HEK293 (cell line): ENCODE measurements at regions not wholly inside any gene's neighbourhood (a gene's known extent, or its start where the extent isn't known, plus 50 kb on each side); places are given as distances from the start of the nearest gene placed in this dataset.

ENCODE experiments used
- CTCF ChIA-PET: fragments of 350-600 bp; formaldehyde crosslinking; extraction: SDS; loops from one replicate; lab custom pipeline; 2021; ENCODE audit warnings: antibody characterized with exemption; lab: Yijun Ruan, JAX
- POLR2A ChIA-PET: fragments of 300-600 bp; formaldehyde crosslinking; extraction: SDS; loops from one replicate; lab custom pipeline; 2020; ENCODE audit warnings: antibody characterized with exemption, inconsistent platforms; lab: Yijun Ruan, JAX
- H3K27ac ChIP-seq: fragments of 200-500 bp; sonication (Bioruptor generic); 2 replicates; pipeline ENCODE4 v1.5.1; 2014; ENCODE audit warnings: low read depth, low read length, control low read depth, inconsistent platforms; ENCODE audit errors: extremely low read depth
- H3K36me3 ChIP-seq, 2 experiments: fragments of 200-500 bp in 1 of 2; sonication (Bioruptor generic) in 1 of 2; 1 replicate in 1 of 2; 2 replicates in 1 of 2; pipeline ENCODE4 v1.5.1; 2014 to 2017; ENCODE audit warnings: inconsistent platforms in 2 of 2, low read length in 2 of 2; ENCODE audit not compliant: control insufficient read depth in 2 of 2, insufficient read depth in 1 of 2
- H3K4me1 ChIP-seq: fragments of 200-500 bp; sonication (Bioruptor generic); 2 replicates; pipeline ENCODE4 v1.5.1; 2014; ENCODE audit warnings: mild to moderate bottlenecking, low read length, inconsistent platforms; ENCODE audit not compliant: control insufficient read depth, insufficient read depth
- H3K4me3 ChIP-seq: 2 replicates; pipeline ENCODE4 v1.5.1; 2011; ENCODE audit warnings: low read depth, mild to moderate bottlenecking, control low read depth, low read length, moderate library complexity
- H3K9me3 ChIP-seq: fragments of 200-500 bp; sonication (Bioruptor generic); 2 replicates; pipeline ENCODE4 v1.5.1; 2014; ENCODE audit warnings: low read depth, low read length, inconsistent platforms; ENCODE audit not compliant: control insufficient read depth, insufficient read depth
- KLF10 ChIP-seq: fragments of 450-650 bp; IDR thresholded peaks from 2 replicates; pipeline ENCODE4 v1.5.1; 2018; ENCODE audit warnings: missing biosample characterization, mild to moderate bottlenecking, missing genetic modification characterization
- OSR2 ChIP-seq: fragments of 450-650 bp; formaldehyde crosslinking; IDR thresholded peaks from 2 replicates; pipeline ENCODE4 v1.5.1; 2016; ENCODE audit warnings: missing biosample characterization, missing genetic modification characterization
- RBAK ChIP-seq: fragments of 450-650 bp; formaldehyde crosslinking; IDR thresholded peaks from 2 replicates; pipeline ENCODE4 v1.5.1; 2016; ENCODE audit warnings: missing biosample characterization, missing genetic modification characterization
- SP2 ChIP-seq: fragments of 450-650 bp; formaldehyde crosslinking; IDR thresholded peaks from 2 replicates; pipeline ENCODE4 v1.5.1; 2016; ENCODE audit warnings: missing biosample characterization, missing genetic modification characterization
- WT1 ChIP-seq: fragments of 450-650 bp; formaldehyde crosslinking; IDR thresholded peaks from 2 replicates; pipeline ENCODE4 v1.5.1; 2016; ENCODE audit warnings: missing biosample characterization, missing genetic modification characterization
- YY1 ChIP-seq: fragments of 450-650 bp; formaldehyde crosslinking; IDR thresholded peaks from 2 replicates; pipeline ENCODE4 v1.5.1; 2018; ENCODE audit warnings: missing biosample characterization, missing genetic modification characterization
- ZBTB1 ChIP-seq: fragments of 450-650 bp; formaldehyde crosslinking; IDR thresholded peaks from 2 replicates; pipeline ENCODE4 v1.5.1; 2016; ENCODE audit warnings: missing biosample characterization, missing genetic modification characterization
- ZFP3 ChIP-seq: fragments of 450-650 bp; formaldehyde crosslinking; IDR thresholded peaks from 2 replicates; pipeline ENCODE4 v1.5.1; 2016; ENCODE audit warnings: low read depth, missing biosample characterization, missing genetic modification characterization
- ZNF114 ChIP-seq: fragments of 450-650 bp; formaldehyde crosslinking; IDR thresholded peaks from 2 replicates; pipeline ENCODE4 v1.5.0; 2017; ENCODE audit warnings: missing biosample characterization, missing genetic modification characterization
- ZNF394 ChIP-seq: fragments of 450-650 bp; formaldehyde crosslinking; IDR thresholded peaks from 2 replicates; pipeline ENCODE4 v1.5.1; 2016; ENCODE audit warnings: missing biosample characterization, missing genetic modification characterization, mild to moderate bottlenecking, moderate library complexity, borderline replicate concordance
- ZNF473 ChIP-seq: fragments of 450-650 bp; formaldehyde crosslinking; IDR thresholded peaks from 2 replicates; pipeline ENCODE4 v1.5.1; 2017; ENCODE audit warnings: missing biosample characterization, missing genetic modification characterization
- ZNF48 ChIP-seq: fragments of 450-650 bp; formaldehyde crosslinking; IDR thresholded peaks from 2 replicates; pipeline ENCODE4 v1.5.1; 2016; ENCODE audit warnings: missing biosample characterization, missing genetic modification characterization
- ZNF501 ChIP-seq: fragments of 450-650 bp; formaldehyde crosslinking; IDR thresholded peaks from 2 replicates; pipeline ENCODE4 v1.5.1; 2016; ENCODE audit warnings: missing biosample characterization, missing genetic modification characterization
- ZNF530 ChIP-seq: fragments of 450-650 bp; formaldehyde crosslinking; IDR thresholded peaks from 2 replicates; pipeline ENCODE4 v1.5.1; 2016; ENCODE audit warnings: low read depth, missing biosample characterization, missing genetic modification characterization
- TF ChIP-seq, protein P1 (sequence below): fragments of 450-650 bp; formaldehyde crosslinking; IDR thresholded peaks from 2 replicates; pipeline ENCODE4 v1.5.1; 2016; ENCODE audit warnings: missing biosample characterization, missing genetic modification characterization
- TF ChIP-seq, protein P2 (sequence below): fragments of 450-650 bp; formaldehyde crosslinking; IDR thresholded peaks from 2 replicates; pipeline ENCODE4 v1.5.1; 2016; ENCODE audit warnings: missing biosample characterization, missing genetic modification characterization
- TF ChIP-seq, protein P3 (sequence below): fragments of 450-650 bp; formaldehyde crosslinking; IDR thresholded peaks from 2 replicates; pipeline ENCODE4 v1.5.1; 2017; ENCODE audit warnings: missing biosample characterization, missing genetic modification characterization
- TF ChIP-seq, protein P4 (sequence below): fragments of 450-650 bp; formaldehyde crosslinking; IDR thresholded peaks from 2 replicates; pipeline ENCODE4 v1.5.1; 2016; ENCODE audit warnings: missing biosample characterization, missing genetic modification characterization

DNA sequence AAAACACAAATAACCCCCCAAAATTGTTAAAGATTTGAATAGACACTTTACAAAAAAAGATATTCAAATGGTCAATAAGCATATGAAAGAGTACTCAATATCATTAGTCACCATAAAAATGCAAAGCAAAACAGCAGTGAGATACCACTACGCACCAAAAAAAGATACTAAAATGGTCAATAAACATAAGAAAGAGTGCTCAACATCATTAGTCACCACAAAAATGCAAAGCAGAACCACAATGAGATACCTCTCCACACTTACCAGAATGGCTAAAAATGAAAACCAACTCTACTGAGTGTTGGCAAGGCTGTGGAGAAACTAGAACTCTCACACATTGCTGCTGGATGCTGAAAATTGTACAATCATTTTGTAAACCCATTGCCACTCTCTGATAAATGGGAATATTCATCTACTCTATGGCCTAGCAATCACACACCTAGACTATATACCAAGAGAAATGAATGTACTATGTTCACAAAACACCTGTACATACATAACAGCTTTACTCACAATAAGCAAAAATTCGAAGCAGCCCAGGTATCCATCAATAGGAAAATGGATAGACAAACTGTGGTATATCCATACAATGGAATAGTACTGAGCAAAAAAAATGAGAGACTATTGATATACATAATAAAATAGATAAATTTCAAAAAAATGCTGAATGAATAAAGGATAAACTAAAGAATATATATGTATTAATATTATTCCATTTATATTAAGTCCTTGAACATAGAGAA lies 205.0 kb upstream of the DAPK1 start:
- TF ChIP-seq ZBTB1 (tag by site-specific recombination), result no peak
- TF ChIP-seq, all 188 proteins: peak for 0
- Histone ChIP-seq H3K4me1 (no peaks in the 10 kb centered on the region), H3K4me3 (no peak overlapping the region), H3K36me3 (no peaks in the 10 kb centered on the region), H3K9me3 (no peaks in the 10 kb centered on the region), H3K27ac (no peak overlapping the region)
- POLR2A ChIA-PET, result no interaction called here
- CTCF ChIA-PET, result no interaction called here

DNA sequence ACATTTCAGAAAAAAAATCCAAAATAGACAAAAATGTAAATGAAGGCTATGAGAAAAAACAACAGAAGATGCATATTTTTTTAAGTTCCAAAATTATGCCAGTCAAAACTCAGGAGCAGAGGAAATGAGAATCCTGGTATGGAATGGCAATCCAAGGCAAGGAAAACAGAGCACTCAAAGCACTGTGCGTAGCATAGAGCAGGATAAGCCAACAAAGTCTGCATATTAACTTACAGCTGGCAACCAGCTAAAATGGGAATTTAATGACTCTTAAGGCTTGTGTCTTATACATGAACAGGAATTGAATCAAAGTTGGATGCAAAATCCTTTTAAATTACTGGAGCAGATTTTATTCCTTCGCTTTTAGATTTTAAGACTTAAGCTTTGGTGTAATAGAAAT lies 203.5 kb upstream of the DAPK1 start:
- H3K36me3 ChIP-seq, result no peaks in the 10 kb centered on the region
- no peak overlapping the region for H3K27ac ChIP-seq
- CTCF ChIA-PET, result interaction anchor here (0.5 to 1.8 kb wide), 3 partner anchors 10 to 1102 kb away, joined by 3 to 4 read pairs (median 3); no protein-coding TSS in a partner anchor
- H3K9me3 ChIP-seq, result no peaks in the 10 kb centered on the region
- no peaks in the 10 kb centered on the region for H3K4me1 ChIP-seq
- H3K4me3 ChIP-seq, result no peak overlapping the region
- POLR2A ChIA-PET, result no interaction called here
- no peak for TF ChIP-seq ZNF473 (tag by site-specific recombination)
- TF ChIP-seq ZNF48 (tag by site-specific recombination), result no peak
- no peak for TF ChIP-seq ZFP3
- TF ChIP-seq SP2 (tag by site-specific recombination), result no peak
- no peak for TF ChIP-seq KLF10
- no peak for TF ChIP-seq YY1 (tag by site-specific recombination)
- no peak for TF ChIP-seq RBAK
- TF ChIP-seq, protein P1, sequence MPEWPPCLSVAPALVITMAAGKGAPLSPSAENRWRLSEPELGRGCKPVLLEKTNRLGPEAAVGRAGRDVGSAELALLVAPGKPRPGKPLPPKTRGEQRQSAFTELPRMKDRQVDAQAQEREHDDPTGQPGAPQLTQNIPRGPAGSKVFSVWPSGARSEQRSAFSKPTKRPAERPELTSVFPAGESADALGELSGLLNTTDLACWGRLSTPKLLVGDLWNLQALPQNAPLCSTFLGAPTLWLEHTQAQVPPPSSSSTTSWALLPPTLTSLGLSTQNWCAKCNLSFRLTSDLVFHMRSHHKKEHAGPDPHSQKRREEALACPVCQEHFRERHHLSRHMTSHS (tag by site-specific recombination), result no peak
- no peak for TF ChIP-seq OSR2 (tag by site-specific recombination)

DNA sequence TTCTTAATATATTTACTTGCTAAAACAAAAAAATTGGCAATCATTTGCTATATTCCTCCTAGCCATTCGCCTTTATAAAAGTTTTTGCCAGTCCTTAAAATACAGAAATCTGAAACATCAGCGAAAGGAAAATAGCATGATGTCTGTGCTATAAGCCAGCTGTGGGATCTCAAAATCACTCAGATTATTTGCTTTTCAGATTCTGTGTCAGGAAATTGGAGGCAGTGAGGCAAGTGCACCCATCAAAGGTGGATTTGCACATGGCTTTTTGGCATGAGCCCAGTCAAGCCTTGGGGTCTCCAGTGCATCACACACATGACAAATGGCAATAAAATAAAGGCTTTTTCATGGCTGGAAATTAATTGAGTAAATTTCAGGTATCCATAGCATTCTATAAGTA lies 196.8 kb upstream of the DAPK1 start:
- ChIA-PET POLR2A (interaction anchor here (1.6 kb wide), 1 partner anchor 16 kb away, joined by 5 read pairs; no protein-coding TSS in a partner anchor), CTCF (interaction anchor here (0.7 to 1.5 kb wide), 2 partner anchors 24 to 422 kb away, joined by 3 to 8 read pairs; no protein-coding TSS in a partner anchor)
- no peak overlapping the region for H3K27ac ChIP-seq
- no peak overlapping the region for H3K4me3 ChIP-seq
- peaks cover 7% of the 10 kb centered on the region for H3K4me1 ChIP-seq
- H3K9me3 ChIP-seq, result no peaks in the 10 kb centered on the region
- H3K36me3 ChIP-seq, result no peaks in the 10 kb centered on the region
- TF ChIP-seq WT1 (tag by site-specific recombination) (no peak), ZNF394 (tag by site-specific recombination) (no peak), ZNF114 (tag by site-specific recombination) (no peak), ZNF530 (tag by site-specific recombination) (no peak), ZNF501 (no peak)
- TF ChIP-seq, protein P2, sequence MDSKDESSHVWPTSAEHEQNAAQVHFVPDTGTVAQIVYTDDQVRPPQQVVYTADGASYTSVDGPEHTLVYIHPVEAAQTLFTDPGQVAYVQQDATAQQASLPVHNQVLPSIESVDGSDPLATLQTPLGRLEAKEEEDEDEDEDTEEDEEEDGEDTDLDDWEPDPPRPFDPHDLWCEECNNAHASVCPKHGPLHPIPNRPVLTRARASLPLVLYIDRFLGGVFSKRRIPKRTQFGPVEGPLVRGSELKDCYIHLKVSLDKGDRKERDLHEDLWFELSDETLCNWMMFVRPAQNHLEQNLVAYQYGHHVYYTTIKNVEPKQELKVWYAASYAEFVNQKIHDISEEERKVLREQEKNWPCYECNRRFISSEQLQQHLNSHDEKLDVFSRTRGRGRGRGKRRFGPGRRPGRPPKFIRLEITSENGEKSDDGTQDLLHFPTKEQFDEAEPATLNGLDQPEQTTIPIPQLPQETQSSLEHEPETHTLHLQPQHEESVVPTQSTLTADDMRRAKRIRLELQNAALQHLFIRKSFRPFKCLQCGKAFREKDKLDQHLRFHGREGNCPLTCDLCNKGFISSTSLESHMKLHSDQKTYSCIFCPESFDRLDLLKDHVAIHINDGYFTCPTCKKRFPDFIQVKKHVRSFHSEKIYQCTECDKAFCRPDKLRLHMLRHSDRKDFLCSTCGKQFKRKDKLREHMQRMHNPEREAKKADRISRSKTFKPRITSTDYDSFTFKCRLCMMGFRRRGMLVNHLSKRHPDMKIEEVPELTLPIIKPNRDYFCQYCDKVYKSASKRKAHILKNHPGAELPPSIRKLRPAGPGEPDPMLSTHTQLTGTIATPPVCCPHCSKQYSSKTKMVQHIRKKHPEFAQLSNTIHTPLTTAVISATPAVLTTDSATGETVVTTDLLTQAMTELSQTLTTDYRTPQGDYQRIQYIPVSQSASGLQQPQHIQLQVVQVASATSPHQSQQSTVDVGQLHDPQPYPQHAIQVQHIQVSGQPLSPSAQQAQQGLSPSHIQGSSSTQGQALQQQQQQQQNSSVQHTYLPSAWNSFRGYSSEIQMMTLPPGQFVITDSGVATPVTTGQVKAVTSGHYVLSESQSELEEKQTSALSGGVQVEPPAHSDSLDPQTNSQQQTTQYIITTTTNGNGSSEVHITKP, result no peak
- TF ChIP-seq, protein P3, sequence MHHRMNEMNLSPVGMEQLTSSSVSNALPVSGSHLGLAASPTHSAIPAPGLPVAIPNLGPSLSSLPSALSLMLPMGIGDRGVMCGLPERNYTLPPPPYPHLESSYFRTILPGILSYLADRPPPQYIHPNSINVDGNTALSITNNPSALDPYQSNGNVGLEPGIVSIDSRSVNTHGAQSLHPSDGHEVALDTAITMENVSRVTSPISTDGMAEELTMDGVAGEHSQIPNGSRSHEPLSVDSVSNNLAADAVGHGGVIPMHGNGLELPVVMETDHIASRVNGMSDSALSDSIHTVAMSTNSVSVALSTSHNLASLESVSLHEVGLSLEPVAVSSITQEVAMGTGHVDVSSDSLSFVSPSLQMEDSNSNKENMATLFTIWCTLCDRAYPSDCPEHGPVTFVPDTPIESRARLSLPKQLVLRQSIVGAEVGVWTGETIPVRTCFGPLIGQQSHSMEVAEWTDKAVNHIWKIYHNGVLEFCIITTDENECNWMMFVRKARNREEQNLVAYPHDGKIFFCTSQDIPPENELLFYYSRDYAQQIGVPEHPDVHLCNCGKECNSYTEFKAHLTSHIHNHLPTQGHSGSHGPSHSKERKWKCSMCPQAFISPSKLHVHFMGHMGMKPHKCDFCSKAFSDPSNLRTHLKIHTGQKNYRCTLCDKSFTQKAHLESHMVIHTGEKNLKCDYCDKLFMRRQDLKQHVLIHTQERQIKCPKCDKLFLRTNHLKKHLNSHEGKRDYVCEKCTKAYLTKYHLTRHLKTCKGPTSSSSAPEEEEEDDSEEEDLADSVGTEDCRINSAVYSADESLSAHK (tag by site-specific recombination), result no peak
- TF ChIP-seq, protein P4, sequence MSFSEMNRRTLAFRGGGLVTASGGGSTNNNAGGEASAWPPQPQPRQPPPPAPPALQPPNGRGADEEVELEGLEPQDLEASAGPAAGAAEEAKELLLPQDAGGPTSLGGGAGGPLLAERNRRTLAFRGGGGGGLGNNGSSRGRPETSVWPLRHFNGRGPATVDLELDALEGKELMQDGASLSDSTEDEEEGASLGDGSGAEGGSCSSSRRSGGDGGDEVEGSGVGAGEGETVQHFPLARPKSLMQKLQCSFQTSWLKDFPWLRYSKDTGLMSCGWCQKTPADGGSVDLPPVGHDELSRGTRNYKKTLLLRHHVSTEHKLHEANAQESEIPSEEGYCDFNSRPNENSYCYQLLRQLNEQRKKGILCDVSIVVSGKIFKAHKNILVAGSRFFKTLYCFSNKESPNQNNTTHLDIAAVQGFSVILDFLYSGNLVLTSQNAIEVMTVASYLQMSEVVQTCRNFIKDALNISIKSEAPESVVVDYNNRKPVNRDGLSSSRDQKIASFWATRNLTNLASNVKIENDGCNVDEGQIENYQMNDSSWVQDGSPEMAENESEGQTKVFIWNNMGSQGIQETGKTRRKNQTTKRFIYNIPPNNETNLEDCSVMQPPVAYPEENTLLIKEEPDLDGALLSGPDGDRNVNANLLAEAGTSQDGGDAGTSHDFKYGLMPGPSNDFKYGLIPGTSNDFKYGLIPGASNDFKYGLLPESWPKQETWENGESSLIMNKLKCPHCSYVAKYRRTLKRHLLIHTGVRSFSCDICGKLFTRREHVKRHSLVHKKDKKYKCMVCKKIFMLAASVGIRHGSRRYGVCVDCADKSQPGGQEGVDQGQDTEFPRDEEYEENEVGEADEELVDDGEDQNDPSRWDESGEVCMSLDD, result no peak
